ENCODE measurements at regions not wholly inside any gene's neighbourhood (a gene's known extent, or its start where the extent isn't known, plus 50 kb on each side); places are given as distances from the start of the nearest gene placed in this dataset.

GRCh38 chr11:37999171-37999570 lies 1401.1 kb upstream of the RAG2 start:
- H3K27me3 ChIP-seq (ENCODE audit: control insufficient read depth in 2 of 2, insufficient read depth in 2 of 2, low read length in 2 of 2): no peaks in the 10 kb centered on the region
- H3K4me1 ChIP-seq (ENCODE audit: control insufficient read depth in 1 of 2, insufficient read depth in 2 of 2, low read length in 2 of 2): no peaks in the 10 kb centered on the region
- no peak overlapping the region for H3K4me3 Mint-ChIP-seq
- intact Hi-C loops (cut with micrococcal nuclease): no loop called here
- no peak overlapping the region for H3K9ac ChIP-seq (ENCODE audit: insufficient read depth, low read length, poor library complexity, severe bottlenecking)
- no peaks in the 10 kb centered on the region for H3K36me3 Mint-ChIP-seq
- no CpG with 5 or more reads among the region's 3 CpGs for WGBS (ENCODE audit: insufficient coverage)
- H3K27ac ChIP-seq (ENCODE audit: low read depth in 1 of 2, low read length in 2 of 2): no peak overlapping the region
- TF ChIP-seq CTCF (IDR thresholded peaks at IDR 0.05): no peak
- no peak for DNase-seq
- H3K27ac Mint-ChIP-seq: no peak overlapping the region
- H3K4me3 ChIP-seq (replicated peaks in 1 of 3; ENCODE audit: low read depth in 2 of 3, low read length in 3 of 3): no peak overlapping the region
- H3K79me2 ChIP-seq (ENCODE audit: insufficient read depth, low read length): no peaks in the 10 kb centered on the region
- H3K27me3 Mint-ChIP-seq (ENCODE audit: low read depth in 3 of 3): no peaks in the 10 kb centered on the region
- no peak overlapping the region for H3K4me2 ChIP-seq (replicated peaks; ENCODE audit: extremely low read depth, low read length, poor library complexity, severe bottlenecking)
- peaks cover 0 to 6% (median 0%) of the 10 kb centered on the region in 7 donors for H3K9me3 Mint-ChIP-seq
- no peaks in the 10 kb centered on the region for H3K9me3 ChIP-seq (replicated peaks in 1 of 2; ENCODE audit: control insufficient read depth in 1 of 2, insufficient read depth in 1 of 2, low read length in 2 of 2)
- H4K20me1 ChIP-seq (ENCODE audit: insufficient read depth, low read length): no peaks in the 10 kb centered on the region
- H2AFZ ChIP-seq (ENCODE audit: insufficient read depth, low read depth, low read length, poor library complexity, severe bottlenecking): no peak overlapping the region
- no peaks in the 10 kb centered on the region for H3K4me1 Mint-ChIP-seq
- H3K36me3 ChIP-seq (replicated peaks in 1 of 2; ENCODE audit: control insufficient read depth in 1 of 2, insufficient read depth in 2 of 2, low read length in 2 of 2): no peaks in the 10 kb centered on the region

DNA sequence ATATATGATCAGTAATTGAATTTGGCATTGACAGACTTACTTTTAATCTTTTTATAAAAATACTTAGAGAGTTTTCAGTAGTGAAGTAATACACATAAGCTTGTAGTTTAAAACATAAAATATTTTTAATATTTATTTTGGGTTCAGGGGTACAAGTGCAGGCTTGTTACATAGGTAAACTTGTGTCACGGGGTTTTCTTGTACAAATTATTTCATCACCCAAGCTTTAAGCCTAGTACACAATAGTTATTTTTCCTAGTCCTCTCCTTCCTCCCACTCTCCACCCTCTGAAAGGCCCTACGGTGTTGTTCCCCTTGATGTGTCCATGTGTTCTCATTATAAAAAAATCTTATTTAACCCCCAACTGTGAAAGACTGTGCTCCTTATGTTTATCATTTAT lies 1397.8 kb upstream of the RAG2 start:
- Mint-ChIP-seq H3K4me1 (no peaks in the 10 kb centered on the region), H3K4me3 (no peak overlapping the region), H3K27ac (no peak overlapping the region), H3K27me3 (ENCODE audit: low read depth in 3 of 3) (peaks cover 0 to 1% (median 0%) of the 10 kb centered on the region in 3 donors), H3K36me3 (no peaks in the 10 kb centered on the region), H3K9me3 (peaks cover 0 to 7% (median 0%) of the 10 kb centered on the region in 7 donors)
- Histone ChIP-seq H3K27me3 (ENCODE audit: control insufficient read depth in 2 of 2, insufficient read depth in 2 of 2, low read length in 2 of 2) (no peaks in the 10 kb centered on the region), H3K9ac (ENCODE audit: insufficient read depth, low read length, poor library complexity, severe bottlenecking) (no peak overlapping the region), H3K27ac (ENCODE audit: low read depth in 1 of 2, low read length in 2 of 2) (no peak overlapping the region), H3K4me1 (ENCODE audit: control insufficient read depth in 1 of 2, insufficient read depth in 2 of 2, low read length in 2 of 2) (no peaks in the 10 kb centered on the region), H3K4me2 (replicated peaks; ENCODE audit: extremely low read depth, low read length, poor library complexity, severe bottlenecking) (no peak overlapping the region), H3K9me3 (replicated peaks in 1 of 2; ENCODE audit: control insufficient read depth in 1 of 2, insufficient read depth in 1 of 2, low read length in 2 of 2) (no peaks in the 10 kb centered on the region), H4K20me1 (ENCODE audit: insufficient read depth, low read length) (no peaks in the 10 kb centered on the region), H3K4me3 (replicated peaks in 1 of 3; ENCODE audit: low read depth in 2 of 3, low read length in 3 of 3) (no peak overlapping the region), H2AFZ (ENCODE audit: insufficient read depth, low read depth, low read length, poor library complexity, severe bottlenecking) (no peak overlapping the region), H3K79me2 (ENCODE audit: insufficient read depth, low read length) (no peaks in the 10 kb centered on the region), H3K36me3 (replicated peaks in 1 of 2; ENCODE audit: control insufficient read depth in 1 of 2, insufficient read depth in 2 of 2, low read length in 2 of 2) (no peaks in the 10 kb centered on the region)
- WGBS (ENCODE audit: insufficient coverage): no CpG with 5 or more reads among the region's 2 CpGs
- no peak for TF ChIP-seq CTCF (IDR thresholded peaks at IDR 0.05)
- DNase-seq: no peak
- intact Hi-C loops (cut with micrococcal nuclease): no loop called here
